SH-SY5Y (cell line): ENCODE measurements at regions not wholly inside any gene's neighbourhood (a gene's known extent, or its start where the extent isn't known, plus 50 kb on each side); places are given as distances from the start of the nearest gene placed in this dataset.

ENCODE experiments used
- GATA2 ChIP-seq: IDR thresholded peaks from 2 replicates; pipeline ENCODE4 v1.6.1; 2011; ENCODE audit warnings: mild to moderate bottlenecking, low read depth, low read length
- GATA3 ChIP-seq: IDR thresholded peaks from 2 replicates; pipeline ENCODE4 v1.6.1; 2011; ENCODE audit warnings: low read depth, mild to moderate bottlenecking, low read length, moderate library complexity

DNA sequence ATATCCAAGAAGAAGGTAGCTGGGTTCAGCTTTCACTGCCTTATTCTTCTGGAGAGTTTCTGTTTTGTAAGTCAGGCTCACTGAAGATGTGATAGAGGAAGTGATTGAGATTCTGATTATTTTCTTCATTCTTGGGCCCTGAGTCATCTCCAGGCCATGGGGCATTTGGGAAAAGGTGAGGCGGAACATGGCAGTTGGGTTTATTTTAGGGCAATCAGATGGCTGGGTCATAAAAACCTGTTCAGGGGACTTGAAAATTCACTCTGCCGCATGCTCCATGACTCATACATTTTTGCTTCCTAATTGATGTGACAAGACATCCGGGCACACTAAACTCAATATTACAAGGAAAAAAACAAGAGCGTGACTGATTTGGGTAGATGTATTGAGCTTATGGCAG, 265.7 kb upstream of the KLF4 start:
- no peak for TF ChIP-seq GATA2
- no peak for TF ChIP-seq GATA3
